ENCODE measurements at regions not wholly inside any gene's neighbourhood (a gene's known extent, or its start where the extent isn't known, plus 50 kb on each side); places are given as distances from the start of the nearest gene placed in this dataset.

GRCh38 chr16:76756951-76757350, 434.0 kb upstream of the MON1B start:
- TF ChIP-seq CTCF (conservative IDR thresholded peaks at IDR 0.05; ENCODE audit: low read length) = no peak
- TF ChIP-seq EZH2phosphoT487 (IDR thresholded peaks at IDR 0.05; ENCODE audit: borderline replicate concordance) = no peak
